Gastrocnemius medialis (tissue), 4 donors: ENCODE measurements at regions not wholly inside any gene's neighbourhood (a gene's known extent, or its start where the extent isn't known, plus 50 kb on each side); places are given as distances from the start of the nearest gene placed in this dataset.

Experiments used
- CTCF ChIP-seq, 5 experiments: fragments of 450-650 bp in 3 of 5; fragments of 200-600 bp in 2 of 5; sonication (generic) in 2 of 5; IDR thresholded peaks in 4 of 5; conservative IDR thresholded peaks in 1 of 5; 1 replicate in 4 of 5; 2 replicates in 1 of 5; pipeline ENCODE4 v1.5.1; 2016 to 2019; ENCODE audit warnings: antibody characterized with exemption in 5 of 5, mild to moderate bottlenecking in 3 of 5, moderate library complexity in 3 of 5
- POLR2A ChIP-seq, 2 donors: fragments of 450-650 bp; IDR thresholded peaks; one replicate each; pipeline ENCODE4 v1.6.1; 2017; ENCODE audit warnings: antibody characterized with exemption in 2 of 2, mild to moderate bottlenecking in 2 of 2, moderate library complexity in 2 of 2

- TF ChIP-seq CTCF (IDR thresholded peaks at IDR 0.05 in 4 of 5, conservative IDR thresholded peaks at IDR 0.05 in 1 of 5) (no peak), POLR2A (IDR thresholded peaks at IDR 0.05) (no peak)
Observed at GRCh38 chr15:95347837-95348236, 982.7 kb upstream of the NR2F2 start.
